ENCODE measurements at regions not wholly inside any gene's neighbourhood (a gene's known extent, or its start where the extent isn't known, plus 50 kb on each side); places are given as distances from the start of the nearest gene placed in this dataset.

- no peak for DNase-seq (ENCODE audit: low read depth in 3 of 3)
These were observed 242.4 kb upstream of the TANK start for GRCh38 chr2:160917850-160918249.

GRCh38 chr2:160918258-160918657 lies 242.0 kb upstream of the TANK start:
- no peak for DNase-seq (ENCODE audit: low read depth in 3 of 3)

GRCh38 chr2:160918906-160919503 lies 241.2 kb upstream of the TANK start:
- peak in 2 of 3 donors; percentile 5 to 16 for DNase-seq (ENCODE audit: low read depth in 3 of 3)

GRCh38 chr2:160920061-160920460 lies 240.2 kb upstream of the TANK start:
- DNase-seq (ENCODE audit: low read depth in 3 of 3), result no peak

GRCh38 chr2:160920791-160921303 lies 239.4 kb upstream of the TANK start:
- DNase-seq (ENCODE audit: low read depth in 3 of 3), result no peak

GRCh38 chr2:160921386-160921964 lies 238.8 kb upstream of the TANK start:
- no peak for DNase-seq (ENCODE audit: low read depth in 3 of 3)

- DNase-seq (ENCODE audit: low read depth in 3 of 3), result no peak
These were observed 235.3 kb upstream of the TANK start for GRCh38 chr2:160924936-160925353.

GRCh38 chr2:160925956-160926355 lies 234.3 kb upstream of the TANK start:
- no peak for DNase-seq (ENCODE audit: low read depth in 3 of 3)

GRCh38 chr2:160927324-160927723 lies 232.9 kb upstream of the TANK start:
- no peak for DNase-seq (ENCODE audit: low read depth in 3 of 3)

- no peak for DNase-seq (ENCODE audit: low read depth in 3 of 3)
These were observed 231.3 kb upstream of the TANK start for GRCh38 chr2:160928854-160929301.

GRCh38 chr2:160931531-160931930 lies 228.7 kb upstream of the TANK start:
- DNase-seq (ENCODE audit: low read depth in 3 of 3), result no peak

- no peak for DNase-seq (ENCODE audit: low read depth in 3 of 3)
These were observed 227.3 kb upstream of the TANK start for GRCh38 chr2:160932960-160933359.

- DNase-seq (ENCODE audit: low read depth in 3 of 3), result no peak
These were observed 226.0 kb upstream of the TANK start for GRCh38 chr2:160934263-160934662.

- no peak for DNase-seq (ENCODE audit: low read depth in 3 of 3)
These were observed 225.2 kb upstream of the TANK start for GRCh38 chr2:160934991-160935390.

GRCh38 chr2:160936044-160936806 lies 224.0 kb upstream of the TANK start:
- no peak for DNase-seq (ENCODE audit: low read depth in 3 of 3)

GRCh38 chr2:160940271-160940670 lies 220.0 kb upstream of the TANK start:
- DNase-seq (ENCODE audit: low read depth in 3 of 3), result no peak

- DNase-seq (ENCODE audit: low read depth in 3 of 3), result no peak
These were observed 219.5 kb upstream of the TANK start for GRCh38 chr2:160940699-160941098.

- no peak for DNase-seq (ENCODE audit: low read depth in 3 of 3)
These were observed 218.9 kb upstream of the TANK start for GRCh38 chr2:160941290-160941846.

GRCh38 chr2:160942476-160943142 lies 217.6 kb upstream of the TANK start:
- DNase-seq (ENCODE audit: low read depth in 3 of 3), result no peak

GRCh38 chr2:160943414-160943813 lies 216.8 kb upstream of the TANK start:
- no peak for DNase-seq (ENCODE audit: low read depth in 3 of 3)

- no peak for DNase-seq (ENCODE audit: low read depth in 3 of 3)
These were observed 207.6 kb upstream of the TANK start for GRCh38 chr2:160952464-160953254.

Measured in stimulated activated CD4-positive, alpha-beta T cell treated with anti-CD3 and anti-CD28 coated beads, TNF-alpha, amount 100 ng/mL, for 48 hours (primary cell).